AG10803 (cell line): ENCODE measurements at regions not wholly inside any gene's neighbourhood (a gene's known extent, or its start where the extent isn't known, plus 50 kb on each side); places are given as distances from the start of the nearest gene placed in this dataset.

Experiments used
- DNase-seq: peaks from one replicate; pipeline ENCODE4 v3.0.0; 2010; ENCODE audit warnings: low read depth
- H3K4me3 ChIP-seq: 2 replicates; pipeline ENCODE4 v1.5.1; 2011; ENCODE audit warnings: mild to moderate bottlenecking, low read length, control low read depth
- TF ChIP-seq, protein P1 (sequence below): conservative IDR thresholded peaks from 2 replicates; pipeline ENCODE4 v1.5.1; 2011; ENCODE audit warnings: mild to moderate bottlenecking, low read length, control low read depth, inconsistent platforms

DNA sequence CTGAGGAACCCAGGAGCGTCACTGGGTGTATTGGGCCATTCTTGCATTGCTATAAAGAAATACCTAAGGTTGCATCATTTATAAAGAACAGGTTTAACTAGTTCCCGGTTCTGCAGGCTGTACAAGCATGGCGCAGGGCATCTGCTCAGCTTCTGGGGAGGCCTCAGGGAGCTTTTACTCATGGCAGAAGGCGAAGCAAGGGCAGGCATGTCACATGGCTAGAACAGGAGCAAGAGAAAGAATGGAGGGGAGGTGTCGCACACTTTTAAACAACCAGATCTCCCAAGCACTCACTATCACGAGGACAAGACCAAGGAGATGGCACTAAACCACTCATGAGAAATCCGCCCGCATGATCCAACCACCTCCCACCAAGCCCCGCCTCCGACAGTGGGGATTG is 65.2 kb downstream of the PSMG1 start:
- TF ChIP-seq, protein P1, sequence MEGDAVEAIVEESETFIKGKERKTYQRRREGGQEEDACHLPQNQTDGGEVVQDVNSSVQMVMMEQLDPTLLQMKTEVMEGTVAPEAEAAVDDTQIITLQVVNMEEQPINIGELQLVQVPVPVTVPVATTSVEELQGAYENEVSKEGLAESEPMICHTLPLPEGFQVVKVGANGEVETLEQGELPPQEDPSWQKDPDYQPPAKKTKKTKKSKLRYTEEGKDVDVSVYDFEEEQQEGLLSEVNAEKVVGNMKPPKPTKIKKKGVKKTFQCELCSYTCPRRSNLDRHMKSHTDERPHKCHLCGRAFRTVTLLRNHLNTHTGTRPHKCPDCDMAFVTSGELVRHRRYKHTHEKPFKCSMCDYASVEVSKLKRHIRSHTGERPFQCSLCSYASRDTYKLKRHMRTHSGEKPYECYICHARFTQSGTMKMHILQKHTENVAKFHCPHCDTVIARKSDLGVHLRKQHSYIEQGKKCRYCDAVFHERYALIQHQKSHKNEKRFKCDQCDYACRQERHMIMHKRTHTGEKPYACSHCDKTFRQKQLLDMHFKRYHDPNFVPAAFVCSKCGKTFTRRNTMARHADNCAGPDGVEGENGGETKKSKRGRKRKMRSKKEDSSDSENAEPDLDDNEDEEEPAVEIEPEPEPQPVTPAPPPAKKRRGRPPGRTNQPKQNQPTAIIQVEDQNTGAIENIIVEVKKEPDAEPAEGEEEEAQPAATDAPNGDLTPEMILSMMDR: no peak
- DNase-seq: no peak
- no peak overlapping the region for H3K4me3 ChIP-seq

- no peak for DNase-seq
- no peak overlapping the region for H3K4me3 ChIP-seq
- TF ChIP-seq, protein P1: no peak
These were observed 65.7 kb downstream of the PSMG1 start for GRCh38 chr21:39117440-39117970.

DNA sequence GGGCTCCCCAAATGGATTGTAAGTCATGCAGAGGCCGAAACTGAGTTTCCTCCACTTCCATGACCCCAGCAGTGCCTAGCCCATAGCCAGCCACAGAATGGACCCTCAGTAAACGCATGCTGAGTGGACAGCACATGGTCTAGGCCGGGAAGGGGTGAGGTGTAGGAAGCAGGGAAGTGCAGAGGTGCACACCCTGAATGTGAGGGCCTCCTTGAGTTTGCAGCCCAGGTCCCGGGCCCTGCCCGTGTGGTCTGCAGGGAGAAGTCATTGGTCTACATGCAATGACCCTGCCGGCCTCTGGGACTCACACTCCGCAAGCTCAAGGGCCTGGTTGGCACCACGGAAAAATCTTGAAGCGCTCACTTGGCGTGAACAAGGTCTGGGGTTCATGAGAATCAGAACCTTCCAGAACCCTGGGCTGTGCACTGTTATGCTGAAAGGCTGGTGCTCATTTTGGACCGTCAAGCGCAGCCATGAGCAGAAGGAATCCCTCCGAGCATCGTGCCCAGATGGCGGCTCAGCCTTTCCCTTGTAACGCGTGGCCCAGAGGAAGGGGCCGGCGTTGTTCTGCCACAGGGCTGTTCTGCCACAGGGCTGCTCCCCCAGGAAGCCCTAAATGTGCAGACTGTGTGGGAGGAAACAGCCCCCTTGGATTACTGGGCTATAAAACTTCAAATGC is 66.4 kb downstream of the PSMG1 start:
- no peak overlapping the region for H3K4me3 ChIP-seq
- TF ChIP-seq, protein P1: no peak
- DNase-seq: no peak

DNA sequence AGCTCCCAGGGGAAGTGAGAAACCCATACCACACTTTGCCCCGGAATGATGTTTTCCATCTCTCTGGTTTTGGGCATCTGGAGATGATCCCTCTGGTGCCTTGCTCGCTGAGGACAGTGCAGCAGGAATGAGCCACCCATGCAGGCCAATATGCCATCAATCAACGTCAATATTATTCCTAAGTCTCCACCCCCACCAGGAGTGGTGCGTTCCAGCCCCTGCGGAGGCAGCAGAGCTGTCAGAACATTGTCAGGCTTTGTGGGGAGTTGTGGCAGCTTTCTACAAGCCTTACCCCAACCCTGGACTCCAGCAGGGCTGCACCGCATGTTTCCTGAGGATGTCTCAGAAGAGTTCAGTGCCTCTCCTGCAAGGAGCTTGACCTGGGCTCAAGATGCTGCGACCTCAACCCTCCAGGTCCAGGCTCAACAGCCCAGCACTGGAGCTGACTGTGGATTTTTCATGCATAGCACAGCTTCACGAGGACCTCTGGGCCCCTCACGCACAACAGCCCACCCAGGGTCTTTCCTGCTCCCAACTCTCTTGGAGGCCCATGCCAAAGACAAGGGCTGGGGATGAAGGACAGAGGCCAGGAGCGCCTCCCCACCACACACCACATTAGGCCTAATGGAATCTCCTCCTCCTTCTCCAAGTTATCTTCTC is 67.5 kb downstream of the PSMG1 start:
- TF ChIP-seq, protein P1: no peak
- no peak for DNase-seq
- no peak overlapping the region for H3K4me3 ChIP-seq

DNA sequence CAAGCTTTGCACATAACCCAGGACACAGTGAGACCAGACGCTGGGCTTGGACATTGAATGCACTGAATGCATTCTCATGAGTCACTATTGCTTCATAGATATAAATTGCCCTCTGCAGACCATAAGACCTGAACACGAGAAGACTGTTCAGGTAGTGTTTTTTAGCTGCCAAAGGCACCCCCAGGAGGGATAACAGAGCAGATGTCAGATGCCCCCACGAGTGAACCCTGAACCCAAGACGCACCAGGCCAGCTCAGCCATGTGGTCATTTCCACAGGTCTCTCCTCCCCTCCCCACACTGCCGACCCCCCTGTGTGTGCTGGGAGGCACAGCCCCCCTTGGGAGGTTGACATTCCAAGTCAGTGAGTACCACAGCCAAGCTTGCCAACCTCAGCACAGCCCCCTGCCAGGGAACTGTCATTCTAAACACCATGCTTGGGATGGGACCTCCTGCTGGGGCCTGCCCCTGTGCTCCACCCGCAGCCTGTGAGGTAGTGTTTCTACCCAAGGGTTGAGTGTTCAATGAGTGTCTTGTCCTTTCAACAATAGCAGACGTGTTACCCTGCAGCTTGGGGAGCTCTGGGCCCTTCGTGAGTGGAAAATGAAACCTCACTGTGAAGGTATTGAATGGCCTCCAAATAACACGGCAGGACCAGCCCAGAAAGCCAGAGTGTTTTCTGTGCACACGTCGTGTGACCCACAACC is 68.2 kb downstream of the PSMG1 start:
- TF ChIP-seq, protein P1: no peak
- H3K4me3 ChIP-seq: no peak overlapping the region
- DNase-seq: peak; percentile 42

- TF ChIP-seq, protein P1: no peak
- DNase-seq: peak; percentile 57
- no peak overlapping the region for H3K4me3 ChIP-seq
These were observed 71.2 kb downstream of the PSMG1 start for GRCh38 chr21:39111931-39112550.
